Pancreas (tissue), 10 donors: ENCODE measurements at regions not wholly inside any gene's neighbourhood (a gene's known extent, or its start where the extent isn't known, plus 50 kb on each side); places are given as distances from the start of the nearest gene placed in this dataset.

Source experiments
- ATAC-seq, 4 donors: fragments of 200-7000 bp; cut with Tn5 transposase; one replicate each; pipeline versions ENCODE4 v1.8.0 to v1.9.1; 2020; ENCODE audit warnings: mild to moderate bottlenecking in 4 of 4, moderate library complexity in 4 of 4
- DNase-seq, 6 donors: peaks; one replicate each; pipeline ENCODE4 v3.0.0-alpha.2; 2020
- FAIRE-seq: peaks from 2 replicates; lab custom pipeline; 2012; peaks lifted over from hg19 to GRCh38; lab: Jason Lieb, UNC
- H3K27ac ChIP-seq, 4 donors: fragments of 200-600 bp; sonication (generic); 1 replicate in 3 of 4; 2 replicates in 1 of 4; pipeline versions ENCODE4 v1.5.0 to v1.8.0; 2020
- H3K27me3 ChIP-seq, 4 donors: fragments of 200-600 bp; one replicate each; pipeline ENCODE4 v1.8.0; 2021
- H3K36me3 ChIP-seq, 3 donors: fragments of 200-600 bp; sonication (generic) in 1 of 3; one replicate each; pipeline versions ENCODE4 v1.5.0 to v1.8.0; 2020 to 2021
- H3K4me1 ChIP-seq, 3 donors: fragments of 200-600 bp; one replicate each; pipeline ENCODE4 v1.8.0; 2021
- H3K4me3 ChIP-seq, 4 donors: fragments of 200-600 bp; sonication (generic) in 2 of 4; one replicate each; pipeline versions ENCODE4 v1.5.0 to v1.8.0; 2020 to 2021
- H3K9me3 ChIP-seq, 4 donors: fragments of 200-600 bp; one replicate each; pipeline ENCODE4 v1.8.0; 2021
- CTCF ChIP-seq, 4 donors: fragments of 200-600 bp; sonication (generic) in 3 of 4; IDR thresholded peaks; one replicate each; pipeline versions ENCODE4 v1.5.0 to v1.8.0; 2021; ENCODE audit warnings: antibody characterized with exemption in 4 of 4
- WGBS, 2 donors: extraction: QIAGEN DNeasy Blood & Tissue Kit; methylation state at CpG; one replicate each; pipeline ENCODE4 v1.1.7; 2013; 5-methylcytosine and 5-hydroxymethylcytosine counted together
- intact Hi-C, 3 donors: fragments of 100-400 bp; cut with DNase I; formaldehyde crosslinking; loops; one replicate each; pipeline versions ENCODE4 v1.11.1 to v1.14.2; 2022
- donor health status: healthy with polysubstance abuse.
- donor health status: DM: no; HTN: no; CAD: no; lungs with moderate emphysema.
- donor health status: DM: no; HTN: no; CAD: no.
- donor health status: control.
- donor health status: control.
- donor health status: Bipolar disorder and iron deficiency.
- donor health status: DM: yes; HTN: yes; CAD: no.
- donor health status: DM: no; HTN: no; CAD: no.
- donor health status: DM: no; HTN: no; CAD: no.
- donor health status: DM: yes; HTN: yes; CAD: no.

DNA sequence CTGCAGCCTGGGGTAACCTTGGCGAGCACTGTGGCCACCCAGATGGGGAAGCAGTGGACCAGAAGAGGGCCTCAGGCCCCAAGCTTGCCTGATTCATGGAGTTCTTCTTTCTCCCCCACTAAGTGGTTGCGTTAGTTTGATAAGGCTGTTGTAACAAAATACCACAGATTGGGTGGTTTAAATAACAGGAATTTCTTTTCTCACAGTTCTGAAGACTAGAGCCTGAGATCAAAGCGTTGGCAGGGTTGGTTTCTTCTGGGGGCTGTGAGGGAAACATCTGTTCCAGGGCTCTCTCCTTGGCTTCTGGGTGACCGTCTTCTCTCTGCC, 105.7 kb upstream of the GATB start:
- no peaks in the 10 kb centered on the region for H3K27me3 ChIP-seq
- no peak overlapping the region for H3K4me3 ChIP-seq
- ATAC-seq: peak in 2 of 4 donors; percentile 45 to 65
- intact Hi-C loops: no loop called here
- no peak for TF ChIP-seq CTCF (IDR thresholded peaks at IDR 0.05)
- no peaks in the 10 kb centered on the region for H3K9me3 ChIP-seq
- no peak for DNase-seq
- no peak for FAIRE-seq
- H3K36me3 ChIP-seq: no peaks in the 10 kb centered on the region
- no peak overlapping the region for H3K27ac ChIP-seq
- no peaks in the 10 kb centered on the region for H3K4me1 ChIP-seq
- WGBS, 2 donors: 66 to 73% methylated on average over 4 of the region's 4 CpGs

GRCh38 chr4:151865744-151866591, 105.2 kb upstream of the GATB start:
- H3K36me3 ChIP-seq: no peaks in the 10 kb centered on the region
- intact Hi-C loops: no loop called here
- no peaks in the 10 kb centered on the region for H3K27me3 ChIP-seq
- peak in 1 of 4 donors; percentile 28 for ATAC-seq
- H3K4me3 ChIP-seq: no peak overlapping the region
- H3K27ac ChIP-seq: no peak overlapping the region
- WGBS, 2 donors: 67 to 79% methylated on average over 9 of the region's 9 CpGs
- DNase-seq: no peak
- H3K9me3 ChIP-seq: no peaks in the 10 kb centered on the region
- H3K4me1 ChIP-seq: no peaks in the 10 kb centered on the region
- no peak for FAIRE-seq
- no peak for TF ChIP-seq CTCF (IDR thresholded peaks at IDR 0.05)

DNA sequence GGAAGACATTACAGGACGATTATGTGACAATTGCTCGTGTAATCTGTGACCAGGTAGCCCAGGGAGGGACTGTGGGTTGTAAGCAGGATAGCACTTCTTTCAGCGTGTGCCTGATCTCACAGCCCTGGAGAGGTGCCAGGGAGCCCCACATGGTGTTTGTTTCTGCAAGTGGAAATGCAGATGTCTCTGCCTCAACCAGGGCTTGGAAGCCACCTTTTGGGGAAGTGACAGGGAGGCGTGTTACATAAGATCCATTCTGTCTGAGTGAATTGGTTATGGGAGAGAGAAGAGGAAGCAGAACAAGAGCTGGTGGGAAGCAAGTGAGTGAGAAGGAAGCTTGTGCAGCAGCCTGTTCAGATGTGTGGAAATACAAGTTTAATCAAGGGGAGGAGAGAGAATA, 104.5 kb upstream of the GATB start:
- intact Hi-C loops: no loop called here
- 17 to 24% methylated on average over 4 of the region's 4 CpGs for WGBS, 2 donors
- ATAC-seq: peak in 3 of 4 donors; percentile 32 to 83 (median 79)

GRCh38 chr4:151864068-151864467, 103.3 kb upstream of the GATB start:
- Histone ChIP-seq H3K4me3 (no peak overlapping the region), H3K36me3 (no peaks in the 10 kb centered on the region), H3K9me3 (no peaks in the 10 kb centered on the region), H3K27ac (no peak overlapping the region), H3K4me1 (no peaks in the 10 kb centered on the region), H3K27me3 (no peaks in the 10 kb centered on the region)
- TF ChIP-seq CTCF (IDR thresholded peaks at IDR 0.05): no peak
- ATAC-seq: no peak
- intact Hi-C loops: no loop called here
- DNase-seq: no peak
- no peak for FAIRE-seq
- WGBS, 2 donors: 71 to 75% methylated on average over 5 of the region's 5 CpGs

More for the DNA sequence above, 104.5 kb upstream of the GATB start:
- no peak for FAIRE-seq
- H3K4me3 ChIP-seq: no peak overlapping the region
- peak in 3 of 6 donors; percentile 10 to 63 (median 58) for DNase-seq
- no peak for TF ChIP-seq CTCF (IDR thresholded peaks at IDR 0.05)
- H3K36me3 ChIP-seq: no peaks in the 10 kb centered on the region
- H3K9me3 ChIP-seq: no peaks in the 10 kb centered on the region
- H3K27me3 ChIP-seq: no peaks in the 10 kb centered on the region
- H3K27ac ChIP-seq: no peak overlapping the region
- H3K4me1 ChIP-seq: no peaks in the 10 kb centered on the region

DNA sequence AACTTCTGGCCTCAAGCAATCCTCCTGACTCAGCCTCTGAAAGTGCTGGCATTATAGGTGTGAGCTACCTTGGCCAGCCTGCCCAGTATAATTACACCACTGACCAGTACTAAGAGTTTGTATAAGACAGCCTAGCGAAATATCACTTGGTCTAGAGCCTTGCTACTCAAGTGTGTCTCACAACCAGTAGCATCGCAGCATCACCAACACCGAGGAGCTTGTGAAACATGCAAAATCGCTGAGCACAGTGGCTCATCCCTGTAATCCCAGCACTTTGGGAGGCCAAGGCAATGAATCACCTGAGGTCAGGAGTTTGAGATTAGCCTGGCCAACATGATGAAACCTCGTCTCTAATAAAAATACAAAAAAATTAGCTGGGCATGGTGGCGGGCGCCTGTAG, 102.0 kb upstream of the GATB start:
- FAIRE-seq: no peak

More for the DNA sequence above, 102.0 kb upstream of the GATB start:
- intact Hi-C loops: no loop called here
- Histone ChIP-seq H3K4me3 (no peak overlapping the region), H3K27ac (no peak overlapping the region), H3K36me3 (no peaks in the 10 kb centered on the region), H3K4me1 (no peaks in the 10 kb centered on the region), H3K9me3 (no peaks in the 10 kb centered on the region), H3K27me3 (no peaks in the 10 kb centered on the region)
- no peak for TF ChIP-seq CTCF (IDR thresholded peaks at IDR 0.05)
- ATAC-seq (no peak), DNase-seq (no peak)
- WGBS, 2 donors: 58 to 65% methylated on average over 7 of the region's 7 CpGs
